Caco-2 (cell line): ENCODE measurements at regions not wholly inside any gene's neighbourhood (a gene's known extent, or its start where the extent isn't known, plus 50 kb on each side); places are given as distances from the start of the nearest gene placed in this dataset.

Experiments
- BruUV-seq: library from RNA; stranded (reverse); fragments of 400-500 nt; replicated peaks from 2 replicates; lab custom pipeline; 2021; lab: Mats Ljungman, UMichigan
- CTCF ChIA-PET: fragments of 300-600 bp; sonication (Branson Sonifier 250); formaldehyde crosslinking; loops from one replicate; lab custom pipeline; 2022; ENCODE audit warnings: antibody characterized with exemption; lab: Charles Lee
- POLR2A ChIA-PET: fragments of 300-600 bp; sonication (Branson Sonifier 250); formaldehyde crosslinking; loops from one replicate; lab custom pipeline; 2022; ENCODE audit warnings: antibody characterized with exemption; lab: Charles Lee
- DNase-seq, 2 experiments: peaks; one replicate each; pipeline versions ENCODE4 v3.0.0 to v3.0.0-alpha.2; 2020 to 2022
- H3K27me3 ChIP-seq: replicated peaks from 2 replicates; pipeline ENCODE4 v1.6.0; 2011; ENCODE audit warnings: low read length; ENCODE audit not compliant: control insufficient read depth, insufficient read depth
- H3K36me3 ChIP-seq: 2 replicates; pipeline ENCODE4 v1.5.1; 2011; ENCODE audit warnings: low read length; ENCODE audit not compliant: control insufficient read depth, insufficient read depth
- H3K4me1 ChIP-seq: fragments of 250-450 bp; sonication (Bioruptor Pico); 2 replicates; pipeline ENCODE4 v1.5.1; 2020; ENCODE audit warnings: mild to moderate bottlenecking
- H3K4me3 ChIP-seq: 2 replicates; pipeline ENCODE4 v1.5.1; 2011; ENCODE audit warnings: low read depth, mild to moderate bottlenecking, control low read depth, low read length
- H3K9me3 ChIP-seq: fragments of 250-450 bp; sonication (Bioruptor Pico); 2 replicates; pipeline ENCODE4 v1.5.1; 2020; ENCODE audit warnings: mild to moderate bottlenecking, moderate library complexity
- H3K27ac Mint-ChIP-seq: one replicate; pipeline ENCODE4 v1.8.0; 2022; ENCODE audit warnings: mixed read lengths; ENCODE audit not compliant: unreplicated experiment
- H3K27me3 Mint-ChIP-seq: one replicate; pipeline ENCODE4 v1.8.0; 2022; ENCODE audit warnings: mixed read lengths; ENCODE audit not compliant: insufficient read depth, unreplicated experiment
- H3K36me3 Mint-ChIP-seq: one replicate; pipeline ENCODE4 v1.8.0; 2022; ENCODE audit warnings: mild to moderate bottlenecking, mixed read lengths; ENCODE audit not compliant: insufficient read depth, unreplicated experiment
- H3K4me1 Mint-ChIP-seq: one replicate; pipeline ENCODE4 v1.8.0; 2022; ENCODE audit warnings: low read depth, mixed read lengths; ENCODE audit not compliant: unreplicated experiment
- H3K4me3 Mint-ChIP-seq: one replicate; pipeline ENCODE4 v1.8.0; 2022; ENCODE audit warnings: mild to moderate bottlenecking, moderate library complexity, mixed read lengths; ENCODE audit not compliant: unreplicated experiment
- H3K9me3 Mint-ChIP-seq: one replicate; pipeline ENCODE4 v1.8.0; 2022; ENCODE audit warnings: mixed read lengths; ENCODE audit not compliant: unreplicated experiment
- CTCF ChIP-seq, 2 experiments: fragments of 200-600 bp in 1 of 2; IDR thresholded peaks; 1 replicate in 1 of 2; 2 replicates in 1 of 2; pipeline versions ENCODE4 v1.5.1 to v1.8.0; 2011 to 2022; ENCODE audit warnings: antibody characterized with exemption in 1 of 2, control low read depth in 1 of 2, inconsistent platforms in 1 of 2, low read depth in 1 of 2, low read length in 1 of 2, mild to moderate bottlenecking in 1 of 2, moderate library complexity in 1 of 2; ENCODE audit not compliant: insufficient read depth in 1 of 2, severe bottlenecking in 1 of 2, unreplicated experiment in 1 of 2
- intact Hi-C: fragments of 100-400 bp; cut with micrococcal nuclease; formaldehyde crosslinking; loops from one replicate; pipeline ENCODE4 v1.10.0; 2022; ENCODE audit not compliant: unreplicated experiment

- no peaks in the 10 kb centered on the region for H3K36me3 ChIP-seq
- H3K4me3 ChIP-seq, result no peak overlapping the region
- H3K4me1 ChIP-seq, result peaks cover 7% of the 10 kb centered on the region; the same call in 1 of the 2 replicates
- no peaks in the 10 kb centered on the region for H3K27me3 Mint-ChIP-seq
- H3K9me3 ChIP-seq, result no peaks in the 10 kb centered on the region
- H3K4me1 Mint-ChIP-seq, result no peaks in the 10 kb centered on the region
- H3K27ac Mint-ChIP-seq, result peak overlapping the region; percentile 42
- no peak for TF ChIP-seq CTCF (IDR thresholded peaks at IDR 0.05; ENCODE audit: insufficient read depth in 1 of 2, low read depth in 1 of 2, low read length in 1 of 2, severe bottlenecking in 1 of 2, unreplicated experiment in 1 of 2)
- ChIA-PET POLR2A (interaction anchor here (0.6 kb wide), 1 partner anchor 405 kb away, joined by 3 read pairs; no protein-coding TSS in a partner anchor), CTCF (no interaction called here)
- H3K9me3 Mint-ChIP-seq, result no peaks in the 10 kb centered on the region
- no peak overlapping the region for H3K4me3 Mint-ChIP-seq
- BruUV-seq, result no TSS peak
- H3K36me3 Mint-ChIP-seq, result no peaks in the 10 kb centered on the region
- intact Hi-C loops, result no loop called here
- H3K27me3 ChIP-seq, result no peaks in the 10 kb centered on the region
- DNase-seq, result no peak
These were observed 80.8 kb downstream of the TRIML1 start for GRCh38 chr4:188220006-188220405.

- no peaks in the 10 kb centered on the region for H3K27me3 ChIP-seq
- CTCF ChIA-PET, result no interaction called here
- H3K9me3 ChIP-seq, result no peaks in the 10 kb centered on the region
- no peak overlapping the region for H3K4me3 Mint-ChIP-seq
- no peak overlapping the region for H3K4me3 ChIP-seq
- peak in 1 of 2 experiments; percentile 25 for DNase-seq
- no peaks in the 10 kb centered on the region for H3K4me1 Mint-ChIP-seq
- H3K36me3 ChIP-seq, result no peaks in the 10 kb centered on the region
- no TSS peak for BruUV-seq
- no peaks in the 10 kb centered on the region for H3K9me3 Mint-ChIP-seq
- intact Hi-C loops, result no loop called here
- TF ChIP-seq CTCF (IDR thresholded peaks at IDR 0.05; ENCODE audit: insufficient read depth in 1 of 2, low read depth in 1 of 2, low read length in 1 of 2, severe bottlenecking in 1 of 2, unreplicated experiment in 1 of 2), result no peak
- H3K27me3 Mint-ChIP-seq, result no peaks in the 10 kb centered on the region
- H3K36me3 Mint-ChIP-seq, result no peaks in the 10 kb centered on the region
- POLR2A ChIA-PET, result no interaction called here
- H3K27ac Mint-ChIP-seq, result no peak overlapping the region
- peaks cover 6% of the 10 kb centered on the region; the same call in 1 of the 2 replicates for H3K4me1 ChIP-seq
These were observed 81.8 kb downstream of the TRIML1 start for GRCh38 chr4:188221090-188221489.

- Histone ChIP-seq H3K36me3 (no peaks in the 10 kb centered on the region), H3K27me3 (no peaks in the 10 kb centered on the region), H3K4me3 (no peak overlapping the region), H3K9me3 (no peaks in the 10 kb centered on the region), H3K4me1 (no peaks in the 10 kb centered on the region)
- no peak overlapping the region for H3K4me3 Mint-ChIP-seq
- no peaks in the 10 kb centered on the region for H3K9me3 Mint-ChIP-seq
- ChIA-PET CTCF (interaction anchor here (0.7 kb wide), 1 partner anchor 167 kb away, joined by 11 read pairs; no protein-coding TSS in a partner anchor), POLR2A (no interaction called here)
- DNase-seq, result no peak
- TF ChIP-seq CTCF (IDR thresholded peaks at IDR 0.05; ENCODE audit: insufficient read depth in 1 of 2, low read depth in 1 of 2, low read length in 1 of 2, severe bottlenecking in 1 of 2, unreplicated experiment in 1 of 2), result no peak
- no peaks in the 10 kb centered on the region for H3K36me3 Mint-ChIP-seq
- no peak overlapping the region for H3K27ac Mint-ChIP-seq
- BruUV-seq, result no TSS peak
- intact Hi-C loops, result no loop called here
- no peaks in the 10 kb centered on the region for H3K4me1 Mint-ChIP-seq
- H3K27me3 Mint-ChIP-seq, result no peaks in the 10 kb centered on the region
These were observed 89.0 kb downstream of the TRIML1 start for GRCh38 chr4:188228279-188228678.
